HEK293 (cell line): ENCODE measurements at regions not wholly inside any gene's neighbourhood (a gene's known extent, or its start where the extent isn't known, plus 50 kb on each side); places are given as distances from the start of the nearest gene placed in this dataset.

Experiments
- CTCF ChIA-PET: fragments of 350-600 bp; formaldehyde crosslinking; extraction: SDS; loops from one replicate; lab custom pipeline; 2021; ENCODE audit warnings: antibody characterized with exemption; lab: Yijun Ruan, JAX
- POLR2A ChIA-PET: fragments of 300-600 bp; formaldehyde crosslinking; extraction: SDS; loops from one replicate; lab custom pipeline; 2020; ENCODE audit warnings: antibody characterized with exemption, inconsistent platforms; lab: Yijun Ruan, JAX
- H3K27ac ChIP-seq: fragments of 200-500 bp; sonication (Bioruptor generic); 2 replicates; pipeline ENCODE4 v1.5.1; 2014; ENCODE audit warnings: low read depth, low read length, control low read depth, inconsistent platforms; ENCODE audit errors: extremely low read depth
- H3K36me3 ChIP-seq, 2 experiments: fragments of 200-500 bp in 1 of 2; sonication (Bioruptor generic) in 1 of 2; 1 replicate in 1 of 2; 2 replicates in 1 of 2; pipeline ENCODE4 v1.5.1; 2014 to 2017; ENCODE audit warnings: inconsistent platforms in 2 of 2, low read length in 2 of 2; ENCODE audit not compliant: control insufficient read depth in 2 of 2, insufficient read depth in 1 of 2
- H3K4me1 ChIP-seq: fragments of 200-500 bp; sonication (Bioruptor generic); 2 replicates; pipeline ENCODE4 v1.5.1; 2014; ENCODE audit warnings: mild to moderate bottlenecking, low read length, inconsistent platforms; ENCODE audit not compliant: control insufficient read depth, insufficient read depth
- H3K4me3 ChIP-seq: 2 replicates; pipeline ENCODE4 v1.5.1; 2011; ENCODE audit warnings: low read depth, mild to moderate bottlenecking, control low read depth, low read length, moderate library complexity
- H3K9me3 ChIP-seq: fragments of 200-500 bp; sonication (Bioruptor generic); 2 replicates; pipeline ENCODE4 v1.5.1; 2014; ENCODE audit warnings: low read depth, low read length, inconsistent platforms; ENCODE audit not compliant: control insufficient read depth, insufficient read depth
- GLIS1 ChIP-seq: fragments of 450-650 bp; formaldehyde crosslinking; IDR thresholded peaks from 2 replicates; pipeline ENCODE4 v1.5.1; 2016; ENCODE audit warnings: missing biosample characterization, missing genetic modification characterization
- KLF1 ChIP-seq: fragments of 450-650 bp; formaldehyde crosslinking; IDR thresholded peaks from 2 replicates; pipeline ENCODE4 v1.5.1; 2016; ENCODE audit warnings: missing biosample characterization, missing genetic modification characterization
- MEIS1 ChIP-seq: sonication (generic); formaldehyde crosslinking; IDR thresholded peaks from 2 replicates; pipeline ENCODE4 v1.8.1; 2022; ENCODE audit warnings: missing genetic modification reagents, mild to moderate bottlenecking, borderline replicate concordance
- MZF1 ChIP-seq: fragments of 450-650 bp; formaldehyde crosslinking; IDR thresholded peaks from 2 replicates; pipeline ENCODE4 v1.5.1; 2017; ENCODE audit warnings: missing biosample characterization, missing genetic modification characterization, borderline replicate concordance
- SP3 ChIP-seq: fragments of 450-650 bp; formaldehyde crosslinking; IDR thresholded peaks from 2 replicates; pipeline ENCODE4 v1.5.1; 2016; ENCODE audit warnings: missing biosample characterization, missing genetic modification characterization
- SP7 ChIP-seq: fragments of 450-650 bp; formaldehyde crosslinking; IDR thresholded peaks from 2 replicates; pipeline ENCODE4 v1.5.1; 2016; ENCODE audit warnings: missing biosample characterization, missing genetic modification characterization
- ZBTB8A ChIP-seq: fragments of 450-650 bp; formaldehyde crosslinking; IDR thresholded peaks from 2 replicates; pipeline ENCODE4 v1.5.1; 2016; ENCODE audit warnings: missing biosample characterization, missing genetic modification characterization
- ZEB2 ChIP-seq: fragments of 450-650 bp; formaldehyde crosslinking; IDR thresholded peaks from 2 replicates; pipeline ENCODE4 v1.5.1; 2016; ENCODE audit warnings: missing biosample characterization, missing genetic modification characterization
- ZFHX2 ChIP-seq: fragments of 450-650 bp; formaldehyde crosslinking; conservative IDR thresholded peaks from 2 replicates; pipeline ENCODE4 v1.5.1; 2016; ENCODE audit warnings: missing biosample characterization, missing genetic modification characterization
- ZNF121 ChIP-seq: fragments of 450-650 bp; formaldehyde crosslinking; IDR thresholded peaks from 2 replicates; pipeline ENCODE4 v1.5.1; 2016; ENCODE audit warnings: missing biosample characterization, missing genetic modification characterization
- ZNF211 ChIP-seq: fragments of 450-650 bp; formaldehyde crosslinking; IDR thresholded peaks from 2 replicates; pipeline ENCODE4 v1.5.1; 2016; ENCODE audit warnings: low read depth, missing biosample characterization, missing genetic modification characterization
- ZNF341 ChIP-seq: fragments of 450-650 bp; formaldehyde crosslinking; IDR thresholded peaks from 2 replicates; pipeline ENCODE4; 2016; ENCODE audit warnings: low read depth, missing biosample characterization, missing genetic modification characterization
- ZNF561 ChIP-seq: fragments of 450-650 bp; IDR thresholded peaks from 2 replicates; pipeline ENCODE4 v1.5.1; 2018; ENCODE audit warnings: missing biosample characterization, missing genetic modification characterization, borderline replicate concordance
- ZNF626 ChIP-seq: fragments of 450-650 bp; sonication (Bioruptor Pico); formaldehyde crosslinking; IDR thresholded peaks from 2 replicates; pipeline ENCODE4 v1.5.1; 2018; ENCODE audit warnings: missing biosample characterization, missing genetic modification characterization, inconsistent platforms
- ZNF654 ChIP-seq: fragments of 450-650 bp; formaldehyde crosslinking; IDR thresholded peaks from 2 replicates; pipeline ENCODE4 v1.5.1; 2016; ENCODE audit warnings: low read depth, missing biosample characterization, missing genetic modification characterization
- ZNF707 ChIP-seq: fragments of 450-650 bp; formaldehyde crosslinking; IDR thresholded peaks from 2 replicates; pipeline ENCODE4 v1.5.1; 2016; ENCODE audit warnings: missing biosample characterization, missing genetic modification characterization
- ZSCAN30 ChIP-seq: fragments of 450-650 bp; IDR thresholded peaks from 2 replicates; pipeline ENCODE4 v1.5.1; 2018; ENCODE audit warnings: missing biosample characterization, mild to moderate bottlenecking, missing genetic modification characterization, moderate library complexity
- ZXDB ChIP-seq: fragments of 450-650 bp; formaldehyde crosslinking; IDR thresholded peaks from 2 replicates; pipeline ENCODE4 v1.5.1; 2016; ENCODE audit warnings: missing biosample characterization, missing genetic modification characterization
- TF ChIP-seq, protein P1 (sequence below): fragments of 450-650 bp; formaldehyde crosslinking; IDR thresholded peaks from 2 replicates; pipeline ENCODE4 v1.5.1; 2017; ENCODE audit warnings: missing biosample characterization, missing genetic modification characterization
- TF ChIP-seq, protein P2 (sequence below): fragments of 450-650 bp; formaldehyde crosslinking; IDR thresholded peaks from 2 replicates; pipeline ENCODE4 v1.5.1; 2016; ENCODE audit warnings: missing biosample characterization, missing genetic modification characterization
- TF ChIP-seq, protein P3 (sequence below): fragments of 450-650 bp; formaldehyde crosslinking; IDR thresholded peaks from 2 replicates; pipeline ENCODE4 v1.5.1; 2016; ENCODE audit warnings: missing biosample characterization, missing genetic modification characterization
- TF ChIP-seq, protein P4 (sequence below): fragments of 450-650 bp; formaldehyde crosslinking; IDR thresholded peaks from 2 replicates; pipeline ENCODE4 v1.5.1; 2017; ENCODE audit warnings: missing biosample characterization, missing genetic modification characterization
- TF ChIP-seq, protein P5 (sequence below): fragments of 450-650 bp; formaldehyde crosslinking; IDR thresholded peaks from 2 replicates; pipeline ENCODE4 v1.5.1; 2016; ENCODE audit warnings: missing biosample characterization, missing genetic modification characterization

DNA sequence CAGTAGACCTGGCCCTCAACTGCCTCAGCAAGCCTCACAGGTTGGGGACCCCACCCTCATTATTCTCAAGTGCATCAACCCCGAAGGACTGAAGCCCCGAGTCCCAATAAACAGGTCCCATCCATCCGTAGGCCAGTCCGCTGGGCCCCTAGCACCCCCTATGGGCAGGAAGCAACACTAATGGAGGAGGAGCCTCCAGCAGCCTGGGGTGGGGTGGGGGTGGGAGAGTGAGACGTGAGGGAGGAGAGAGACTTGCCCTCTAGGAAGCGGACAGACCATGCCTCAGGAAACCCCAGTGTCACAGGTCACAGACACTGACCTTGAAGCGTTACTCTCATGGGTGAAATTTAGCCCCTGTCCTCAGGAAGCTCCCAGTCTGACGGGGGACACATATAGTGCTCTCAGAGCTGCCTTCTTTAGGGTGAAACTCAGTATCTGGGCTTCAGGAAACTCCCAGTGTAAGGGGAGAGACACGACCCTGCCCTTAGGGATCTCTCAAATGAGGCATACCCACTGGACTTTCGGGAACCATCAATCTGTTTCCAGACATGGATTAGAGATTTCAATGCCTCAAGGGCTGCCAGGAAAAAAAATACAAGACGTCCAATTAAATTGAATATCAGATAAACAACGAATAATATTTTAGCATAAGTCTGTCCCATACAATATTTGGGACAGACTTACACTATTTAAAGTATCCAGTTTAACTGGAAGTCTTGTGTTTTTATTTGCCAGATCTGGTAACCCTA, 125.8 kb downstream of the MRPL14 start:
- no peak overlapping the region for H3K27ac ChIP-seq
- H3K36me3 ChIP-seq: no peaks in the 10 kb centered on the region
- CTCF ChIA-PET: interaction anchor here (0.5 to 1.5 kb wide), 13 partner anchors 12 to 303 kb away, joined by 3 to 7 read pairs (median 4); partner anchors contain the start of gene VEGFA
- H3K4me3 ChIP-seq: no peak overlapping the region
- POLR2A ChIA-PET: interaction anchor here (0.5 to 1.5 kb wide), 2 partner anchors 66 to 75 kb away, joined by 3 read pairs; no protein-coding TSS in a partner anchor
- H3K9me3 ChIP-seq: no peaks in the 10 kb centered on the region
- H3K4me1 ChIP-seq: peaks cover 2% of the 10 kb centered on the region; the same call in 1 of the 2 replicates
- TF ChIP-seq ZXDB (tag by site-specific recombination): peak; percentile 46; the same call in 1 of the 2 replicates
- TF ChIP-seq SP7 (tag by site-specific recombination): 0 out of 2 replicates have a peak, but pooled peaks have one; percentile 15
- TF ChIP-seq ZFHX2 (tag by site-specific recombination): peak; percentile 8; the same call in 1 of the 2 replicates
- TF ChIP-seq, protein P1, sequence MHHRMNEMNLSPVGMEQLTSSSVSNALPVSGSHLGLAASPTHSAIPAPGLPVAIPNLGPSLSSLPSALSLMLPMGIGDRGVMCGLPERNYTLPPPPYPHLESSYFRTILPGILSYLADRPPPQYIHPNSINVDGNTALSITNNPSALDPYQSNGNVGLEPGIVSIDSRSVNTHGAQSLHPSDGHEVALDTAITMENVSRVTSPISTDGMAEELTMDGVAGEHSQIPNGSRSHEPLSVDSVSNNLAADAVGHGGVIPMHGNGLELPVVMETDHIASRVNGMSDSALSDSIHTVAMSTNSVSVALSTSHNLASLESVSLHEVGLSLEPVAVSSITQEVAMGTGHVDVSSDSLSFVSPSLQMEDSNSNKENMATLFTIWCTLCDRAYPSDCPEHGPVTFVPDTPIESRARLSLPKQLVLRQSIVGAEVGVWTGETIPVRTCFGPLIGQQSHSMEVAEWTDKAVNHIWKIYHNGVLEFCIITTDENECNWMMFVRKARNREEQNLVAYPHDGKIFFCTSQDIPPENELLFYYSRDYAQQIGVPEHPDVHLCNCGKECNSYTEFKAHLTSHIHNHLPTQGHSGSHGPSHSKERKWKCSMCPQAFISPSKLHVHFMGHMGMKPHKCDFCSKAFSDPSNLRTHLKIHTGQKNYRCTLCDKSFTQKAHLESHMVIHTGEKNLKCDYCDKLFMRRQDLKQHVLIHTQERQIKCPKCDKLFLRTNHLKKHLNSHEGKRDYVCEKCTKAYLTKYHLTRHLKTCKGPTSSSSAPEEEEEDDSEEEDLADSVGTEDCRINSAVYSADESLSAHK (tag by site-specific recombination): 0 out of 2 replicates have a peak, but pooled peaks have one; percentile 10
- TF ChIP-seq ZNF561 (tag by site-specific recombination): 0 out of 2 replicates have a peak, but pooled peaks have one; percentile 27
- TF ChIP-seq ZSCAN30 (tag by site-specific recombination): peak; percentile 45; the same call in 1 of the 2 replicates
- no peak for TF ChIP-seq MEIS1
- TF ChIP-seq, protein P2, sequence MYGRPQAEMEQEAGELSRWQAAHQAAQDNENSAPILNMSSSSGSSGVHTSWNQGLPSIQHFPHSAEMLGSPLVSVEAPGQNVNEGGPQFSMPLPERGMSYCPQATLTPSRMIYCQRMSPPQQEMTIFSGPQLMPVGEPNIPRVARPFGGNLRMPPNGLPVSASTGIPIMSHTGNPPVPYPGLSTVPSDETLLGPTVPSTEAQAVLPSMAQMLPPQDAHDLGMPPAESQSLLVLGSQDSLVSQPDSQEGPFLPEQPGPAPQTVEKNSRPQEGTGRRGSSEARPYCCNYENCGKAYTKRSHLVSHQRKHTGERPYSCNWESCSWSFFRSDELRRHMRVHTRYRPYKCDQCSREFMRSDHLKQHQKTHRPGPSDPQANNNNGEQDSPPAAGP (tag by site-specific recombination): 0 out of 2 replicates have a peak, but pooled peaks have one; percentile 37
- TF ChIP-seq, protein P3, sequence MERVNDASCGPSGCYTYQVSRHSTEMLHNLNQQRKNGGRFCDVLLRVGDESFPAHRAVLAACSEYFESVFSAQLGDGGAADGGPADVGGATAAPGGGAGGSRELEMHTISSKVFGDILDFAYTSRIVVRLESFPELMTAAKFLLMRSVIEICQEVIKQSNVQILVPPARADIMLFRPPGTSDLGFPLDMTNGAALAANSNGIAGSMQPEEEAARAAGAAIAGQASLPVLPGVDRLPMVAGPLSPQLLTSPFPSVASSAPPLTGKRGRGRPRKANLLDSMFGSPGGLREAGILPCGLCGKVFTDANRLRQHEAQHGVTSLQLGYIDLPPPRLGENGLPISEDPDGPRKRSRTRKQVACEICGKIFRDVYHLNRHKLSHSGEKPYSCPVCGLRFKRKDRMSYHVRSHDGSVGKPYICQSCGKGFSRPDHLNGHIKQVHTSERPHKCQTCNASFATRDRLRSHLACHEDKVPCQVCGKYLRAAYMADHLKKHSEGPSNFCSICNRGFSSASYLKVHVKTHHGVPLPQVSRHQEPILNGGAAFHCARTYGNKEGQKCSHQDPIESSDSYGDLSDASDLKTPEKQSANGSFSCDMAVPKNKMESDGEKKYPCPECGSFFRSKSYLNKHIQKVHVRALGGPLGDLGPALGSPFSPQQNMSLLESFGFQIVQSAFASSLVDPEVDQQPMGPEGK (tag by site-specific recombination): peak; percentile 78
- no peak for TF ChIP-seq ZNF626 (tag by site-specific recombination)
- peak; percentile 62 for TF ChIP-seq SP3 (tag by site-specific recombination)
- TF ChIP-seq ZNF707 (tag by site-specific recombination): no peak
- TF ChIP-seq ZNF121 (tag by site-specific recombination): no peak
- peak; percentile 31; the same call in 1 of the 2 replicates for TF ChIP-seq GLIS1 (tag by site-specific recombination)
- peak; percentile 17; the same call in 1 of the 2 replicates for TF ChIP-seq MZF1 (tag by site-specific recombination)
- no peak for TF ChIP-seq ZNF211 (tag by site-specific recombination)
- TF ChIP-seq ZNF654 (tag by site-specific recombination): peak; percentile 48; the same call in 1 of the 2 replicates
- TF ChIP-seq KLF1 (tag by site-specific recombination): 0 out of 2 replicates have a peak, but pooled peaks have one; percentile 15
- TF ChIP-seq, protein P4, sequence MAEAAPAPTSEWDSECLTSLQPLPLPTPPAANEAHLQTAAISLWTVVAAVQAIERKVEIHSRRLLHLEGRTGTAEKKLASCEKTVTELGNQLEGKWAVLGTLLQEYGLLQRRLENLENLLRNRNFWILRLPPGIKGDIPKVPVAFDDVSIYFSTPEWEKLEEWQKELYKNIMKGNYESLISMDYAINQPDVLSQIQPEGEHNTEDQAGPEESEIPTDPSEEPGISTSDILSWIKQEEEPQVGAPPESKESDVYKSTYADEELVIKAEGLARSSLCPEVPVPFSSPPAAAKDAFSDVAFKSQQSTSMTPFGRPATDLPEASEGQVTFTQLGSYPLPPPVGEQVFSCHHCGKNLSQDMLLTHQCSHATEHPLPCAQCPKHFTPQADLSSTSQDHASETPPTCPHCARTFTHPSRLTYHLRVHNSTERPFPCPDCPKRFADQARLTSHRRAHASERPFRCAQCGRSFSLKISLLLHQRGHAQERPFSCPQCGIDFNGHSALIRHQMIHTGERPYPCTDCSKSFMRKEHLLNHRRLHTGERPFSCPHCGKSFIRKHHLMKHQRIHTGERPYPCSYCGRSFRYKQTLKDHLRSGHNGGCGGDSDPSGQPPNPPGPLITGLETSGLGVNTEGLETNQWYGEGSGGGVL (tag by site-specific recombination): peak; percentile 60
- no peak for TF ChIP-seq ZNF341
- TF ChIP-seq ZEB2 (tag by site-specific recombination): 0 out of 2 replicates have a peak, but pooled peaks have one; percentile 23
- peak; percentile 48 for TF ChIP-seq ZBTB8A (tag by site-specific recombination)
- TF ChIP-seq, protein P5, sequence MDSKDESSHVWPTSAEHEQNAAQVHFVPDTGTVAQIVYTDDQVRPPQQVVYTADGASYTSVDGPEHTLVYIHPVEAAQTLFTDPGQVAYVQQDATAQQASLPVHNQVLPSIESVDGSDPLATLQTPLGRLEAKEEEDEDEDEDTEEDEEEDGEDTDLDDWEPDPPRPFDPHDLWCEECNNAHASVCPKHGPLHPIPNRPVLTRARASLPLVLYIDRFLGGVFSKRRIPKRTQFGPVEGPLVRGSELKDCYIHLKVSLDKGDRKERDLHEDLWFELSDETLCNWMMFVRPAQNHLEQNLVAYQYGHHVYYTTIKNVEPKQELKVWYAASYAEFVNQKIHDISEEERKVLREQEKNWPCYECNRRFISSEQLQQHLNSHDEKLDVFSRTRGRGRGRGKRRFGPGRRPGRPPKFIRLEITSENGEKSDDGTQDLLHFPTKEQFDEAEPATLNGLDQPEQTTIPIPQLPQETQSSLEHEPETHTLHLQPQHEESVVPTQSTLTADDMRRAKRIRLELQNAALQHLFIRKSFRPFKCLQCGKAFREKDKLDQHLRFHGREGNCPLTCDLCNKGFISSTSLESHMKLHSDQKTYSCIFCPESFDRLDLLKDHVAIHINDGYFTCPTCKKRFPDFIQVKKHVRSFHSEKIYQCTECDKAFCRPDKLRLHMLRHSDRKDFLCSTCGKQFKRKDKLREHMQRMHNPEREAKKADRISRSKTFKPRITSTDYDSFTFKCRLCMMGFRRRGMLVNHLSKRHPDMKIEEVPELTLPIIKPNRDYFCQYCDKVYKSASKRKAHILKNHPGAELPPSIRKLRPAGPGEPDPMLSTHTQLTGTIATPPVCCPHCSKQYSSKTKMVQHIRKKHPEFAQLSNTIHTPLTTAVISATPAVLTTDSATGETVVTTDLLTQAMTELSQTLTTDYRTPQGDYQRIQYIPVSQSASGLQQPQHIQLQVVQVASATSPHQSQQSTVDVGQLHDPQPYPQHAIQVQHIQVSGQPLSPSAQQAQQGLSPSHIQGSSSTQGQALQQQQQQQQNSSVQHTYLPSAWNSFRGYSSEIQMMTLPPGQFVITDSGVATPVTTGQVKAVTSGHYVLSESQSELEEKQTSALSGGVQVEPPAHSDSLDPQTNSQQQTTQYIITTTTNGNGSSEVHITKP (tag by site-specific recombination): peak; percentile 23; the same call in 1 of the 2 replicates
